WTC11 (cell line): ENCODE measurements at regions not wholly inside any gene's neighbourhood (a gene's known extent, or its start where the extent isn't known, plus 50 kb on each side); places are given as distances from the start of the nearest gene placed in this dataset.
"Not testable (repeated sequence)": the region's sequence is repeated elsewhere in the genome, so short reads cannot be mapped to it uniquely, and the experiment has no call there.

Experiments
- ATAC-seq: fragments of 200-7000 bp; cut with Tn5 transposase; 2 replicates; pipeline ENCODE4 v1.10.0; 2021; ENCODE audit warnings: mild to moderate bottlenecking, moderate library complexity
- CTCF ChIA-PET: fragments of 300-600 bp; sonication (Branson Sonifier 250); formaldehyde crosslinking; loops from one replicate; lab custom pipeline; 2021; ENCODE audit warnings: antibody characterized with exemption; lab: Charles Lee
- POLR2A ChIA-PET: fragments of 350-600 bp; sonication (Branson Sonifier 250); formaldehyde crosslinking; loops from one replicate; lab custom pipeline; 2021; ENCODE audit warnings: antibody characterized with exemption; lab: Charles Lee
- DNase-seq: peaks from one replicate; pipeline ENCODE4 v3.0.0; 2021; ENCODE audit warnings: low spot score
- H3K27ac Mint-ChIP-seq: 2 replicates; pipeline ENCODE4 v1.8.0; 2021; ENCODE audit warnings: mixed read lengths
- H3K27me3 Mint-ChIP-seq: 2 replicates; pipeline ENCODE4 v1.8.0; 2021; ENCODE audit warnings: low read depth, mild to moderate bottlenecking, moderate library complexity, mixed read lengths
- H3K36me3 Mint-ChIP-seq: 2 replicates; pipeline ENCODE4 v1.8.0; 2021; ENCODE audit warnings: mixed read lengths
- H3K4me1 Mint-ChIP-seq: 2 replicates; pipeline ENCODE4 v1.8.0; 2022; ENCODE audit warnings: mixed read lengths
- H3K4me3 Mint-ChIP-seq: 2 replicates; pipeline ENCODE4 v1.8.0; 2021; ENCODE audit warnings: mild to moderate bottlenecking, moderate library complexity, mixed read lengths
- H3K9me3 Mint-ChIP-seq: 2 replicates; pipeline ENCODE4 v1.8.0; 2021; ENCODE audit warnings: mixed read lengths
- CREM ChIP-seq: sonication (generic); formaldehyde crosslinking; IDR thresholded peaks from 2 replicates; pipeline ENCODE4 v1.8.1; 2022; ENCODE audit warnings: mild to moderate bottlenecking, missing genetic modification reagents, moderate library complexity
- ELF4 ChIP-seq: sonication (generic); formaldehyde crosslinking; IDR thresholded peaks from 2 replicates; pipeline ENCODE4 v1.8.1; 2022; ENCODE audit warnings: low read depth, mild to moderate bottlenecking, moderate library complexity, missing genetic modification reagents
- ETV6 ChIP-seq: sonication (generic); formaldehyde crosslinking; IDR thresholded peaks from 2 replicates; pipeline ENCODE4 v1.8.1; 2022; ENCODE audit warnings: mild to moderate bottlenecking, missing genetic modification reagents
- GABPB1 ChIP-seq: sonication (generic); formaldehyde crosslinking; IDR thresholded peaks from 2 replicates; pipeline ENCODE4 v1.8.1; 2023; ENCODE audit warnings: mild to moderate bottlenecking, missing genetic modification reagents
- MXD4 ChIP-seq: fragments of 250-450 bp; sonication (Bioruptor Pico); IDR thresholded peaks from 2 replicates; pipeline ENCODE4 v1.8.0; 2021; ENCODE audit warnings: mild to moderate bottlenecking, moderate library complexity, borderline replicate concordance
- NFYB ChIP-seq: sonication (generic); formaldehyde crosslinking; conservative IDR thresholded peaks from 2 replicates; pipeline ENCODE4 v1.8.0; 2022; ENCODE audit warnings: low read depth, missing genetic modification reagents
- SMAD4 ChIP-seq: sonication (generic); formaldehyde crosslinking; IDR thresholded peaks from 2 replicates; pipeline ENCODE4 v1.8.0; 2022; ENCODE audit warnings: mild to moderate bottlenecking, missing genetic modification reagents
- SP1 ChIP-seq: sonication (generic); formaldehyde crosslinking; conservative IDR thresholded peaks from 2 replicates; pipeline ENCODE4 v1.8.1; 2022; ENCODE audit warnings: missing genetic modification reagents
- TP53 ChIP-seq: sonication (generic); formaldehyde crosslinking; IDR thresholded peaks from 2 replicates; pipeline ENCODE4 v1.8.1; 2023; ENCODE audit warnings: mild to moderate bottlenecking, missing genetic modification reagents
- ZNF121 ChIP-seq: sonication (generic); formaldehyde crosslinking; IDR thresholded peaks from 2 replicates; pipeline ENCODE4 v1.8.0; 2023; ENCODE audit warnings: missing genetic modification reagents
- ZNF263 ChIP-seq: sonication (generic); formaldehyde crosslinking; IDR thresholded peaks from 2 replicates; pipeline ENCODE4 v1.8.1; 2022; ENCODE audit warnings: low read depth, mild to moderate bottlenecking, moderate library complexity, missing genetic modification reagents
- TF ChIP-seq, protein P1 (sequence below): sonication (generic); formaldehyde crosslinking; IDR thresholded peaks from 2 replicates; pipeline ENCODE4 v1.8.0; 2023; ENCODE audit warnings: missing genetic modification reagents
- TF ChIP-seq, protein P2 (sequence below): sonication (generic); formaldehyde crosslinking; IDR thresholded peaks from 2 replicates; pipeline ENCODE4 v1.8.0; 2022; ENCODE audit warnings: mild to moderate bottlenecking, missing genetic modification reagents
- TF ChIP-seq, protein P3 (sequence below): sonication (generic); formaldehyde crosslinking; IDR thresholded peaks from 2 replicates; pipeline ENCODE4 v1.8.1; 2022; ENCODE audit warnings: low read depth, missing genetic modification reagents, borderline replicate concordance
- TF ChIP-seq, protein P4 (sequence below): sonication (generic); formaldehyde crosslinking; IDR thresholded peaks from 2 replicates; pipeline ENCODE4 v1.8.1; 2023; ENCODE audit warnings: mild to moderate bottlenecking, moderate library complexity, missing genetic modification reagents
- TF ChIP-seq, protein P5 (sequence below): fragments of 250-450 bp; sonication (Bioruptor Pico); IDR thresholded peaks from 2 replicates; pipeline ENCODE4 v1.9.0; 2021; ENCODE audit warnings: moderate library complexity, mild to moderate bottlenecking, inconsistent platforms, borderline replicate concordance
- TF ChIP-seq, protein P6 (sequence below): sonication (generic); formaldehyde crosslinking; IDR thresholded peaks from 2 replicates; pipeline ENCODE4 v1.8.1; 2022; ENCODE audit warnings: mild to moderate bottlenecking, moderate library complexity, missing genetic modification reagents

DNA sequence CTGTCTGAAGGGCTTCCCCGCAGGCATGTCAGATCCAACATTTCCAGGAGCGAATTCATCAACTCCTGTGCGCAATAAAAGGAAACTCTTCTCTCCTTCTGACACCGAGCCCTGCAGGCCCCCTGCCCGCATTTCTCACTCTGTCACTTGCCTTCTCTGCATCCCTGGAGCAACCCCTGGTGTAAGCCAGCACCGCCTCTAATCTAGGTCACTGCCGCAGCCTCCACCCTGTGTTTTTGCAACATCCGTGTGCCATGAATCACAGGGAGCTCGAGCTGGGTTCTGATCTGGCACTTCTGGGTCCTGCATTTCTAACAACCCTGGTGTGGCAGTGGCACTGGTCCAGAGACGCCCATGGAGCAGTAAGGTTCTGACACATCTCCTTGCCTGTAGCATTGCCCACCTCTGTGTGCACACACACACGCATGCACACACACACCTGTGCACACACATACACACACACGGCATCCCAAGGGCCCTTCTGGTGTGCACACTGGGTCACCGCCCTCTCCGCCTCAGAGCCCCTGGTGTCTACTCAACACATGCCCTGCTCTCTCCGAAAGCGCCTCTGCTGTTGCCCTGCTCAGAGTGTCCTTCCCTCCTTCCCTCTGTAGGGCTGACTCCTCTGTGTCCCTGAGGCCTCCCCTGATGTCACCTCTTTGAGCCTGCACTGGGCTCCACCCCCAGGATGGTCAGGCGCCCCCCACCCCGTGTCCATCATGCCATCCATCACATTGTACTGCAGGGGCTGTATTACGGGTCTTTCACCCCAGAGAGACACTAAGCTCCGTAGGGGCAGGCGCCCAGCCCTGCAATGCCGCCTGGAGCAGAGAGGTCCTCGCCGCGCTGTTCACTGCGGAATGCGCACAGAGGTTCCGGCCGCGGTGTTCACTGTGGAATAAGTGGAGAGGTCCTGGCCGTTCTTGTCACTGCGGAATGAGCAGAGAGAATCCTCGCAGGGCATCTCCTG, 111.4 kb upstream of the SFSWAP start:
- CTCF ChIA-PET: no interaction called here
- Mint-ChIP-seq H3K4me3 (no peak overlapping the region), H3K36me3 (no peaks in the 10 kb centered on the region), H3K27me3 (no peaks in the 10 kb centered on the region), H3K9me3 (no peaks in the 10 kb centered on the region), H3K27ac (no peak overlapping the region), H3K4me1 (peaks cover 10% of the 10 kb centered on the region)
- DNase-seq (no peak), ATAC-seq (no peak)
- POLR2A ChIA-PET: no interaction called here
- TF ChIP-seq ELF4 (CRISPR knock-in tag): no peak
- no peak for TF ChIP-seq ZNF121 (CRISPR knock-in tag)
- no peak for TF ChIP-seq SMAD4 (CRISPR knock-in tag)
- TF ChIP-seq, protein P1, sequence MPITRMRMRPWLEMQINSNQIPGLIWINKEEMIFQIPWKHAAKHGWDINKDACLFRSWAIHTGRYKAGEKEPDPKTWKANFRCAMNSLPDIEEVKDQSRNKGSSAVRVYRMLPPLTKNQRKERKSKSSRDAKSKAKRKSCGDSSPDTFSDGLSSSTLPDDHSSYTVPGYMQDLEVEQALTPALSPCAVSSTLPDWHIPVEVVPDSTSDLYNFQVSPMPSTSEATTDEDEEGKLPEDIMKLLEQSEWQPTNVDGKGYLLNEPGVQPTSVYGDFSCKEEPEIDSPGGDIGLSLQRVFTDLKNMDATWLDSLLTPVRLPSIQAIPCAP (CRISPR knock-in tag): no peak
- TF ChIP-seq, protein P2, sequence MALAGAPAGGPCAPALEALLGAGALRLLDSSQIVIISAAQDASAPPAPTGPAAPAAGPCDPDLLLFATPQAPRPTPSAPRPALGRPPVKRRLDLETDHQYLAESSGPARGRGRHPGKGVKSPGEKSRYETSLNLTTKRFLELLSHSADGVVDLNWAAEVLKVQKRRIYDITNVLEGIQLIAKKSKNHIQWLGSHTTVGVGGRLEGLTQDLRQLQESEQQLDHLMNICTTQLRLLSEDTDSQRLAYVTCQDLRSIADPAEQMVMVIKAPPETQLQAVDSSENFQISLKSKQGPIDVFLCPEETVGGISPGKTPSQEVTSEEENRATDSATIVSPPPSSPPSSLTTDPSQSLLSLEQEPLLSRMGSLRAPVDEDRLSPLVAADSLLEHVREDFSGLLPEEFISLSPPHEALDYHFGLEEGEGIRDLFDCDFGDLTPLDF (CRISPR knock-in tag): no peak
- TF ChIP-seq, protein P3, sequence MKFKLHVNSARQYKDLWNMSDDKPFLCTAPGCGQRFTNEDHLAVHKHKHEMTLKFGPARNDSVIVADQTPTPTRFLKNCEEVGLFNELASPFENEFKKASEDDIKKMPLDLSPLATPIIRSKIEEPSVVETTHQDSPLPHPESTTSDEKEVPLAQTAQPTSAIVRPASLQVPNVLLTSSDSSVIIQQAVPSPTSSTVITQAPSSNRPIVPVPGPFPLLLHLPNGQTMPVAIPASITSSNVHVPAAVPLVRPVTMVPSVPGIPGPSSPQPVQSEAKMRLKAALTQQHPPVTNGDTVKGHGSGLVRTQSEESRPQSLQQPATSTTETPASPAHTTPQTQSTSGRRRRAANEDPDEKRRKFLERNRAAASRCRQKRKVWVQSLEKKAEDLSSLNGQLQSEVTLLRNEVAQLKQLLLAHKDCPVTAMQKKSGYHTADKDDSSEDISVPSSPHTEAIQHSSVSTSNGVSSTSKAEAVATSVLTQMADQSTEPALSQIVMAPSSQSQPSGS (CRISPR knock-in tag): no peak
- TF ChIP-seq, protein P4, sequence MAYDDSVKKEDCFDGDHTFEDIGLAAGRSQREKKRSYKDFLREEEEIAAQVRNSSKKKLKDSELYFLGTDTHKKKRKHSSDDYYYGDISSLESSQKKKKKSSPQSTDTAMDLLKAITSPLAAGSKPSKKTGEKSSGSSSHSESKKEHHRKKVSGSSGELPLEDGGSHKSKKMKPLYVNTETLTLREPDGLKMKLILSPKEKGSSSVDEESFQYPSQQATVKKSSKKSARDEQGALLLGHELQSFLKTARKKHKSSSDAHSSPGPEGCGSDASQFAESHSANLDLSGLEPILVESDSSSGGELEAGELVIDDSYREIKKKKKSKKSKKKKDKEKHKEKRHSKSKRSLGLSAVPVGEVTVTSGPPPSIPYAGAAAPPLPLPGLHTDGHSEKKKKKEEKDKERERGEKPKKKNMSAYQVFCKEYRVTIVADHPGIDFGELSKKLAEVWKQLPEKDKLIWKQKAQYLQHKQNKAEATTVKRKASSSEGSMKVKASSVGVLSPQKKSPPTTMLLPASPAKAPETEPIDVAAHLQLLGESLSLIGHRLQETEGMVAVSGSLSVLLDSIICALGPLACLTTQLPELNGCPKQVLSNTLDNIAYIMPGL: no peak
- TF ChIP-seq, protein P5, sequence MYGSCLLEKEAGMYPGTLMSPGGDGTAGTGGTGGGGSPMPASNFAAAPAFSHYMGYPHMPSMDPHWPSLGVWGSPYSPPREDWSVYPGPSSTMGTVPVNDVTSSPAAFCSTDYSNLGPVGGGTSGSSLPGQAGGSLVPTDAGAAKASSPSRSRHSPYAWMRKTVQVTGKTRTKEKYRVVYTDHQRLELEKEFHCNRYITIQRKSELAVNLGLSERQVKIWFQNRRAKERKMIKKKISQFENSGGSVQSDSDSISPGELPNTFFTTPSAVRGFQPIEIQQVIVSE (CRISPR knock-in tag): no peak

DNA sequence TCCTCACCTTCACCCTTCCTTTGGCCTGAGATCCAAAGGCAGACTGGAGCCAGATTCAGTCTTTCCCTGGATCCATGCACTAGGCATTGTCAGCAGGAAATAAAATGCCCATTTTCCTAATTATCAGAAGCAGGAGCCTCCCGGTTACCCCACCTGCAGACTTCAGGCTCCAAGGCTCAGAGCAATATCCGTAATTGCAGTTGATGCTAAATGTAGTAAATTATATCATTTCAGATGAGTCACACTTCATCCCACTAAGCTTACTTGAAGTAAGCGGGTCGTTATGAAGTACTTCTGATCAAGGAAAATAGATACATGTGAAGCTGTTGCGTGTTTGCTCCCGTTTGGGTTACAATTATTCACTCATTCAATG, 110.7 kb upstream of the SFSWAP start:
- CTCF ChIA-PET: no interaction called here
- no peak for TF ChIP-seq NFYB
- TF ChIP-seq, protein P6, sequence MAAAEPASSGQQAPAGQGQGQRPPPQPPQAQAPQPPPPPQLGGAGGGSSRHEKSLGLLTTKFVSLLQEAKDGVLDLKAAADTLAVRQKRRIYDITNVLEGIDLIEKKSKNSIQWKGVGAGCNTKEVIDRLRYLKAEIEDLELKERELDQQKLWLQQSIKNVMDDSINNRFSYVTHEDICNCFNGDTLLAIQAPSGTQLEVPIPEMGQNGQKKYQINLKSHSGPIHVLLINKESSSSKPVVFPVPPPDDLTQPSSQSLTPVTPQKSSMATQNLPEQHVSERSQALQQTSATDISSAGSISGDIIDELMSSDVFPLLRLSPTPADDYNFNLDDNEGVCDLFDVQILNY (CRISPR knock-in tag): no peak
- TF ChIP-seq GABPB1 (CRISPR knock-in tag): no peak
- TF ChIP-seq MXD4: no peak
- TF ChIP-seq CREM (CRISPR knock-in tag): no peak
- TF ChIP-seq, protein P4: no peak
- no peak for TF ChIP-seq TP53 (CRISPR knock-in tag)
- no peak for TF ChIP-seq ELF4 (CRISPR knock-in tag)
- TF ChIP-seq ZNF263 (CRISPR knock-in tag): no peak
- TF ChIP-seq SP1: no peak
- TF ChIP-seq ETV6 (CRISPR knock-in tag): no peak
- TF ChIP-seq, protein P2 (CRISPR knock-in tag): no peak
- TF ChIP-seq, all 79 proteins: peak for 0
- no peaks in the 10 kb centered on the region for H3K36me3 Mint-ChIP-seq
- no peaks in the 10 kb centered on the region for H3K27me3 Mint-ChIP-seq
- H3K4me3 Mint-ChIP-seq: no peak overlapping the region
- no peak for DNase-seq
- POLR2A ChIA-PET: no interaction called here
- H3K4me1 Mint-ChIP-seq: peaks cover 11% of the 10 kb centered on the region
- ATAC-seq: no peak
- H3K27ac Mint-ChIP-seq: no peak overlapping the region
- no peaks in the 10 kb centered on the region for H3K9me3 Mint-ChIP-seq

DNA sequence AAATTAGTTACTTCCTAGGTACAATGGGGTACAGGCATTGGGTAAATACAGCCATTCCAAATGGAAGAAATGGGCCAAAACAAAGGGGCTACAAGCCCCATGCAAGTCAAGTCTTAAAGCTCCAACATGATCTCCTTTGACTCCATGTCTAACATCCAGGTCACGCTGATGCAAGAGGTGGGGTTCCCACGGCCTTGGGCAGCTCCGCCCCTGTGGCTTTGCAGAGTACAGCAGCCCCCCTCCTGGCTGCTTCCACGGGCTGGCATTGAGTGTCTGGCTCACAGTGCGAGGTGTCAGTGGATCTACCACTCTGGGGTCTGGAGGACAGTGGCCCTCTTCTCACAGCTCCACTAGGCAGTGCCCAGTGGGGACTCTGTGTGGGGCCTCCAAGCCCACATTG, 109.4 kb upstream of the SFSWAP start:
- H3K27ac Mint-ChIP-seq, DNase-seq, POLR2A ChIA-PET, CTCF ChIA-PET, ATAC-seq, H3K36me3 Mint-ChIP-seq, H3K9me3 Mint-ChIP-seq, H3K4me3 Mint-ChIP-seq, H3K27me3 Mint-ChIP-seq: not testable (repeated sequence)
- H3K4me1 Mint-ChIP-seq: peaks cover 11% of the 10 kb centered on the region
